ENCODE measurements at regions not wholly inside any gene's neighbourhood (a gene's known extent, or its start where the extent isn't known, plus 50 kb on each side); places are given as distances from the start of the nearest gene placed in this dataset.

- H2BK120ac ChIP-seq (ENCODE audit: low read depth, low read length), result no peak overlapping the region
- H4K5ac ChIP-seq (ENCODE audit: low read length), result no peak overlapping the region
- H3K4me2 ChIP-seq (ENCODE audit: low read length), result no peak overlapping the region
- H4K8ac ChIP-seq (ENCODE audit: low read depth, low read length), result no peak overlapping the region
- no peak overlapping the region for H3K4me3 ChIP-seq (ENCODE audit: low read length)
- H3K79me2 ChIP-seq (ENCODE audit: control insufficient read depth, insufficient read depth, low read length), result no peaks in the 10 kb centered on the region
- H2AK5ac ChIP-seq (ENCODE audit: low read length), result no peak overlapping the region
- no peak overlapping the region for H3K9ac ChIP-seq (ENCODE audit: low read length)
- no peak overlapping the region for H3K4ac ChIP-seq (ENCODE audit: low read depth, low read length)
- no peaks in the 10 kb centered on the region for H3K4me1 ChIP-seq (ENCODE audit: control insufficient read depth, low read depth, low read length)
- DNase-seq, result peak; percentile 13
- no peak overlapping the region for H3K27ac ChIP-seq (ENCODE audit: low read depth, low read length)
- H3K18ac ChIP-seq (ENCODE audit: low read length), result no peak overlapping the region
- no peaks in the 10 kb centered on the region for H3K27me3 ChIP-seq (ENCODE audit: insufficient read depth, low read length, poor library complexity)
- WGBS (ENCODE audit: extremely low coverage, insufficient coverage, low lambda C conversion rate), result no CpG with 5 or more reads among the region's 1 CpG
- H2BK5ac ChIP-seq (ENCODE audit: low read length), result no peak overlapping the region
- no peak overlapping the region for H3K23ac ChIP-seq (ENCODE audit: low read length)
- H3K36me3 ChIP-seq (ENCODE audit: control insufficient read depth, insufficient read depth, low read length), result no peaks in the 10 kb centered on the region
- H3K56ac ChIP-seq (ENCODE audit: low read length), result no peak overlapping the region
- no peaks in the 10 kb centered on the region for H3K79me1 ChIP-seq (ENCODE audit: low read length)
- no peak overlapping the region for H2BK15ac ChIP-seq (replicated peaks; ENCODE audit: low read depth)
These were observed 1022.9 kb downstream of the LRFN5 start for GRCh38 chr14:42629553-42629952.

GRCh38 chr14:42628602-42629001 is 1021.9 kb downstream of the LRFN5 start:
- H2BK15ac ChIP-seq (replicated peaks; ENCODE audit: low read depth), result no peak overlapping the region
- no peaks in the 10 kb centered on the region for H3K79me2 ChIP-seq (ENCODE audit: control insufficient read depth, insufficient read depth, low read length)
- no peak overlapping the region for H3K56ac ChIP-seq (ENCODE audit: low read length)
- H3K23ac ChIP-seq (ENCODE audit: low read length), result no peak overlapping the region
- no peak overlapping the region for H3K9ac ChIP-seq (ENCODE audit: low read length)
- H3K27me3 ChIP-seq (ENCODE audit: insufficient read depth, low read length, poor library complexity), result no peaks in the 10 kb centered on the region
- no peaks in the 10 kb centered on the region for H3K4me1 ChIP-seq (ENCODE audit: control insufficient read depth, low read depth, low read length)
- WGBS (ENCODE audit: extremely low coverage, insufficient coverage, low lambda C conversion rate), result no CpG with 5 or more reads among the region's 1 CpG
- no peaks in the 10 kb centered on the region for H3K79me1 ChIP-seq (ENCODE audit: low read length)
- DNase-seq, result no peak
- H3K4me2 ChIP-seq (ENCODE audit: low read length), result no peak overlapping the region
- no peak overlapping the region for H3K27ac ChIP-seq (ENCODE audit: low read depth, low read length)
- H3K18ac ChIP-seq (ENCODE audit: low read length), result no peak overlapping the region
- no peak overlapping the region for H2AK5ac ChIP-seq (ENCODE audit: low read length)
- no peak overlapping the region for H2BK120ac ChIP-seq (ENCODE audit: low read depth, low read length)
- no peak overlapping the region for H4K8ac ChIP-seq (ENCODE audit: low read depth, low read length)
- H3K4ac ChIP-seq (ENCODE audit: low read depth, low read length), result no peak overlapping the region
- no peak overlapping the region for H3K4me3 ChIP-seq (ENCODE audit: low read length)
- no peak overlapping the region for H4K5ac ChIP-seq (ENCODE audit: low read length)
- H3K36me3 ChIP-seq (ENCODE audit: control insufficient read depth, insufficient read depth, low read length), result no peaks in the 10 kb centered on the region
- H2BK5ac ChIP-seq (ENCODE audit: low read length), result no peak overlapping the region

GRCh38 chr14:42626986-42627385 is 1020.3 kb downstream of the LRFN5 start:
- Histone ChIP-seq H3K36me3 (ENCODE audit: control insufficient read depth, insufficient read depth, low read length) (no peaks in the 10 kb centered on the region), H3K79me2 (ENCODE audit: control insufficient read depth, insufficient read depth, low read length) (no peaks in the 10 kb centered on the region), H3K56ac (ENCODE audit: low read length) (no peak overlapping the region), H4K8ac (ENCODE audit: low read depth, low read length) (no peak overlapping the region), H3K23ac (ENCODE audit: low read length) (no peak overlapping the region), H3K4me3 (ENCODE audit: low read length) (no peak overlapping the region), H2BK5ac (ENCODE audit: low read length) (no peak overlapping the region), H3K9ac (ENCODE audit: low read length) (no peak overlapping the region), H2BK120ac (ENCODE audit: low read depth, low read length) (no peak overlapping the region), H3K4me1 (ENCODE audit: control insufficient read depth, low read depth, low read length) (no peaks in the 10 kb centered on the region), H3K4ac (ENCODE audit: low read depth, low read length) (no peak overlapping the region), H2AK5ac (ENCODE audit: low read length) (no peak overlapping the region), H3K27me3 (ENCODE audit: insufficient read depth, low read length, poor library complexity) (no peaks in the 10 kb centered on the region), H3K27ac (ENCODE audit: low read depth, low read length) (no peak overlapping the region), H4K5ac (ENCODE audit: low read length) (no peak overlapping the region), H3K18ac (ENCODE audit: low read length) (no peak overlapping the region), H3K4me2 (ENCODE audit: low read length) (no peak overlapping the region), H3K79me1 (ENCODE audit: low read length) (no peaks in the 10 kb centered on the region), H2BK15ac (replicated peaks; ENCODE audit: low read depth) (no peak overlapping the region)
- DNase-seq, result no peak

GRCh38 chr14:42624980-42625761 is 1018.5 kb downstream of the LRFN5 start:
- Histone ChIP-seq H3K79me1 (ENCODE audit: low read length) (no peaks in the 10 kb centered on the region), H3K4me3 (ENCODE audit: low read length) (no peak overlapping the region), H3K56ac (ENCODE audit: low read length) (no peak overlapping the region), H2BK5ac (ENCODE audit: low read length) (no peak overlapping the region), H2BK15ac (replicated peaks; ENCODE audit: low read depth) (no peak overlapping the region), H3K27me3 (ENCODE audit: insufficient read depth, low read length, poor library complexity) (no peaks in the 10 kb centered on the region), H3K9ac (ENCODE audit: low read length) (no peak overlapping the region), H3K36me3 (ENCODE audit: control insufficient read depth, insufficient read depth, low read length) (no peaks in the 10 kb centered on the region), H4K5ac (ENCODE audit: low read length) (no peak overlapping the region), H3K4me2 (ENCODE audit: low read length) (no peak overlapping the region), H2AK5ac (ENCODE audit: low read length) (no peak overlapping the region), H3K4ac (ENCODE audit: low read depth, low read length) (no peak overlapping the region), H3K27ac (ENCODE audit: low read depth, low read length) (no peak overlapping the region), H3K79me2 (ENCODE audit: control insufficient read depth, insufficient read depth, low read length) (no peaks in the 10 kb centered on the region), H3K23ac (ENCODE audit: low read length) (no peak overlapping the region), H3K18ac (ENCODE audit: low read length) (no peak overlapping the region), H3K4me1 (ENCODE audit: control insufficient read depth, low read depth, low read length) (no peaks in the 10 kb centered on the region), H2BK120ac (ENCODE audit: low read depth, low read length) (no peak overlapping the region), H4K8ac (ENCODE audit: low read depth, low read length) (no peak overlapping the region)
- WGBS (ENCODE audit: extremely low coverage, insufficient coverage, low lambda C conversion rate), result no CpG with 5 or more reads among the region's 1 CpG
- no peak for DNase-seq

GRCh38 chr14:42617005-42617404 is 1010.3 kb downstream of the LRFN5 start:
- H3K56ac ChIP-seq (ENCODE audit: low read length), result no peak overlapping the region
- H3K79me1 ChIP-seq (ENCODE audit: low read length), result no peaks in the 10 kb centered on the region
- no peaks in the 10 kb centered on the region for H3K79me2 ChIP-seq (ENCODE audit: control insufficient read depth, insufficient read depth, low read length)
- no peaks in the 10 kb centered on the region for H3K27me3 ChIP-seq (ENCODE audit: insufficient read depth, low read length, poor library complexity)
- H3K36me3 ChIP-seq (ENCODE audit: control insufficient read depth, insufficient read depth, low read length), result no peaks in the 10 kb centered on the region
- no CpG with 5 or more reads among the region's 1 CpG for WGBS (ENCODE audit: extremely low coverage, insufficient coverage, low lambda C conversion rate)
- H2AK5ac ChIP-seq (ENCODE audit: low read length), result no peak overlapping the region
- H3K18ac ChIP-seq (ENCODE audit: low read length), result no peak overlapping the region
- no peak overlapping the region for H4K8ac ChIP-seq (ENCODE audit: low read depth, low read length)
- no peak overlapping the region for H3K9ac ChIP-seq (ENCODE audit: low read length)
- H3K27ac ChIP-seq (ENCODE audit: low read depth, low read length), result no peak overlapping the region
- no peak overlapping the region for H3K4me2 ChIP-seq (ENCODE audit: low read length)
- H2BK5ac ChIP-seq (ENCODE audit: low read length), result no peak overlapping the region
- no peak overlapping the region for H3K23ac ChIP-seq (ENCODE audit: low read length)
- H3K4me3 ChIP-seq (ENCODE audit: low read length), result no peak overlapping the region
- DNase-seq, result no peak
- no peak overlapping the region for H3K4ac ChIP-seq (ENCODE audit: low read depth, low read length)
- H2BK15ac ChIP-seq (replicated peaks; ENCODE audit: low read depth), result no peak overlapping the region
- no peak overlapping the region for H4K5ac ChIP-seq (ENCODE audit: low read length)
- no peak overlapping the region for H2BK120ac ChIP-seq (ENCODE audit: low read depth, low read length)
- H3K4me1 ChIP-seq (ENCODE audit: control insufficient read depth, low read depth, low read length), result no peaks in the 10 kb centered on the region

DNA sequence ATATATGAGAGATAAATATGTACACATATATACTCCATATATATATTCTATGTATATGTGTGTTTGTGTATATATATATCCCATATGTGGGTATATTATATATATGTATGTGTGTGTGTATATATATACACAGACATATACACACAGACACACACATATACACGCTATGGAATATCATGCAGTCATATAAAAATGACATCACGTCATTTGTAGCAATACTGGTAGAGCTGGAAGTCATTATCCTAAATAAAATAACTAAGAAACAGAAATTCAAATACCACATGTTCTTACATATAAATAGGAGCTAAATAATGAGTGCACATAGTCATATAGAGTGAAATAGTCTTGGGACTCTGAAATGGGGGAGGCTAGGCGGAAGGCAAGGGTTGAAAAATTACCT is 1000.2 kb downstream of the LRFN5 start:
- Histone ChIP-seq H3K4ac (ENCODE audit: low read depth, low read length) (no peak overlapping the region), H3K4me1 (ENCODE audit: control insufficient read depth, low read depth, low read length) (no peaks in the 10 kb centered on the region), H3K27me3 (ENCODE audit: insufficient read depth, low read length, poor library complexity) (no peaks in the 10 kb centered on the region), H2BK15ac (replicated peaks; ENCODE audit: low read depth) (no peak overlapping the region), H3K79me1 (ENCODE audit: low read length) (no peaks in the 10 kb centered on the region), H3K27ac (ENCODE audit: low read depth, low read length) (no peak overlapping the region), H3K18ac (ENCODE audit: low read length) (no peak overlapping the region), H2BK120ac (ENCODE audit: low read depth, low read length) (no peak overlapping the region), H3K36me3 (ENCODE audit: control insufficient read depth, insufficient read depth, low read length) (no peaks in the 10 kb centered on the region), H4K5ac (ENCODE audit: low read length) (no peak overlapping the region), H4K8ac (ENCODE audit: low read depth, low read length) (no peak overlapping the region), H3K4me3 (ENCODE audit: low read length) (no peak overlapping the region), H3K79me2 (ENCODE audit: control insufficient read depth, insufficient read depth, low read length) (no peaks in the 10 kb centered on the region), H2AK5ac (ENCODE audit: low read length) (no peak overlapping the region), H2BK5ac (ENCODE audit: low read length) (no peak overlapping the region), H3K9ac (ENCODE audit: low read length) (no peak overlapping the region), H3K23ac (ENCODE audit: low read length) (no peak overlapping the region), H3K4me2 (ENCODE audit: low read length) (no peak overlapping the region), H3K56ac (ENCODE audit: low read length) (no peak overlapping the region)
- no peak for DNase-seq
- WGBS (ENCODE audit: extremely low coverage, insufficient coverage, low lambda C conversion rate), result no CpG with 5 or more reads among the region's 3 CpGs
